HG03025 (cell line): ENCODE measurements at regions not wholly inside any gene's neighbourhood (a gene's known extent, or its start where the extent isn't known, plus 50 kb on each side); places are given as distances from the start of the nearest gene placed in this dataset.

Source experiments
- ATAC-seq: cut with Tn5 transposase; IDR thresholded peaks from one replicate; pipeline ENCODE4 v1.9.1; 2021; ENCODE audit warnings: mild to moderate bottlenecking, moderate library complexity; ENCODE audit not compliant: unreplicated experiment, low FRiP score

DNA sequence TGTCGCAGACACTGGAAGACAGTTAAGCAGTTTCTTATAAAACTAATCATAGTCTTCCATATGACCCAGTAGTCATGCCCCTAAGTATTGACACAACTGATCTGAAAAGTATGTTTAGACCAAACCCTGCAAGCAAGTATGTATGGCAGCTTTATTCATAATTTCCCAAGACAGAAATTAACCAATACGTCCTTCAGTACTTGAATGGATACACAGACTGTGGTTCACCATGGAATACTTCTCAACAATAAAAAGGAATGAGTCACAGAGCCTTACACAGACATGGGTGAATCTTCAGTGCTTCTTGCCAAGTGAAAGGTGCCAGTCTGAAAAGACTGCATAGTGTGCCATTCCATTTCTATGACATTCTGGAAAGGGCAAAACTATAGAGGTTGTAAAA is 50.2 kb upstream of the AKR1E2 start:
- ATAC-seq = no peak

DNA sequence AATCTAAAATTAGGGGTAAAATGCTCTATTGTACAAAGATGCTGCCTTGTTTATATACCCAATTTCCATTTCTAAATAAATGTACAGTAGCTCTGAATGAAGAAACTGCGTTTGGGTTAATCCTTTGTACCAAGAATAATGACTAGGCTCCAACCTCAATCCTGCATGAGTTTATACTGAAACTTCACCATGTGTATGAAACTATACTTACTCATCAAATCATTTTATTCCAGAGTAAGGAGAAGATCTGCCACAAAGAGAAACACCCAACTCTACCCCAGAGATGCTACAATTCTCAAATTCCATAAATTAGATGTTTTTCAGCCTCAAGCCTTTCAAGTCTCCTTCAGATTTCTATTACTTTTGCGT is 53.8 kb upstream of the AKR1E2 start:
- no peak for ATAC-seq

- no peak for ATAC-seq
These were observed 54.3 kb upstream of the AKR1E2 start for GRCh38 chr10:4771554-4772201.

GRCh38 chr10:4770801-4771553 is 55.0 kb upstream of the AKR1E2 start:
- ATAC-seq = no peak

- no peak for ATAC-seq
These were observed 57.6 kb upstream of the AKR1E2 start for GRCh38 chr10:4768416-4768815.

- no peak for ATAC-seq
These were observed 58.8 kb upstream of the AKR1E2 start for GRCh38 chr10:4767033-4767814.

GRCh38 chr10:4766454-4766853 is 59.6 kb upstream of the AKR1E2 start:
- no peak for ATAC-seq

DNA sequence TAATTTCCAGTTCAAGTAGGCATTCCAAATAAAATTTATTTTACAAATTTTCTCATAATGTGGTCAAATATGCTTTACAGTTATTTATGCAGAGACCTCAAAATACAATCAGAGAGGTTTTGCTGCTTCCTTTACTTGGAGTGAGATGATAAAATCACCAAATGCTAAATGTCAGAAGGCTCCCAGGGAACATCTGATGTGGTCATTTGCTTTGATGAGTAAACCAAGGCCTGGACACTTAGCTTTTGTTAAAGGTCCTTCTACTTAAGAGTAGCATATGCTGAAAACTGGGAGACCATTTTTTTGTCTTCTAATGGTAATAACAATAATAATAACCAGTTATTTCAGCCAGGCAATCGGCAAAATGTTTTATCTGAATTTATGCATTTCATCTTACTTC is 60.6 kb upstream of the AKR1E2 start:
- ATAC-seq = no peak

DNA sequence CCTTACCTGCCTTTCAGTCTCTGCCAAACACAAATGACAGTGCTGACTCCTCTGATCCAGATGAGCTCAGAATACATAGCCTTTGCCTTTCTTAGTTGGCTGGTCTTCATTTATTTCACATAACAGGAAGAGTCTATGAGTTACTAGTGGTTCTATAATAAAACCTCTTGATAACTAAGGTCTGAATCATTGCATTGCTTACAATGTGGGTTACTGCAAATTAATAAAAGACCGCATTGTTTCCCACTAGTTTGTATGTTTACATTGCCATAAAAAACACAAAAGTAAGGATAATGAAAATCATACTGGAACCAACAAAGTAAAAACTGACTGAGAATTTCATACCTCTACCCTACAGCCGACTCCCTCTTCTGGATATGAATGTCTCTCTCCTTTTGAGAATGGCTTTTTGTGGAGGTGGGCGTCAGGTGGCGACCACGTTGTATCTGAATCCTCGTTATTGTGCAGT is 62.0 kb upstream of the AKR1E2 start:
- no peak for ATAC-seq

DNA sequence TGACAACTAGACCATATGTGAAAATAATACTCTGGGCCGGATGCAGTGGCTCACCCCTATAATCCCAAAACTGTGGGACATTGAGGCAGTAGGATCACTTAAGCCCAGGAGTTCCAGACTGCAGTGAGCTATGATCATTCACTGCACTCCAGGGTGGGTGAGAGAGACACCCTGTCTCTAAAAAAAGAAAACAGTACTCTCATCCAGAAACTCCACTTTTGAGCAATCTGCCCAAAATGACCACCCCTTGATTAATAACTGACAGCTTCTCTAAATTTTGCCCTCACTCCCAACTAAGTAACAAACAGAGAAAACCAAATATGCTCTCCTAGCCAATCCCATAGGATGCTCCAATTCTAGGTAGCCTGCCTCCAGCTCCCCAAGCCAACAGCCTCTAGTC is 62.5 kb upstream of the AKR1E2 start:
- no peak for ATAC-seq

DNA sequence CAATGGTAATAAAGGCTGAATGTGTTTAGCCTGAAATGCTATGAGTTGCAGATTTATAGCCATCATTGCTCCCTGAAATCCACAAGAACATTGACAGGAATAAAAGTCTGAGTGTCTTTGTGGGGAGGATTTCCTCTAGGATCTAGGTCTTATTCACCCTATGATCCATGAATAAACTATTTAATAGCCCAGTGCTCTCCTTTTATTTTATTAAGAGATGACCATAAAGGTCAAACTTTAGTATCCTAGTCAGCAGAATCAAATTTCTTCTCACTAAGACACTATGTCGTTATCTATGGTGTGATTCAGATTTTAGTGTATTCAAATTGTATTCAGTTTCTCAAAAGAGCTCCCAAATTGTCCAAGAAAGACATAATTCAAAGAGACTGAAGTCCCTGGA is 67.8 kb upstream of the AKR1E2 start:
- no peak for ATAC-seq

DNA sequence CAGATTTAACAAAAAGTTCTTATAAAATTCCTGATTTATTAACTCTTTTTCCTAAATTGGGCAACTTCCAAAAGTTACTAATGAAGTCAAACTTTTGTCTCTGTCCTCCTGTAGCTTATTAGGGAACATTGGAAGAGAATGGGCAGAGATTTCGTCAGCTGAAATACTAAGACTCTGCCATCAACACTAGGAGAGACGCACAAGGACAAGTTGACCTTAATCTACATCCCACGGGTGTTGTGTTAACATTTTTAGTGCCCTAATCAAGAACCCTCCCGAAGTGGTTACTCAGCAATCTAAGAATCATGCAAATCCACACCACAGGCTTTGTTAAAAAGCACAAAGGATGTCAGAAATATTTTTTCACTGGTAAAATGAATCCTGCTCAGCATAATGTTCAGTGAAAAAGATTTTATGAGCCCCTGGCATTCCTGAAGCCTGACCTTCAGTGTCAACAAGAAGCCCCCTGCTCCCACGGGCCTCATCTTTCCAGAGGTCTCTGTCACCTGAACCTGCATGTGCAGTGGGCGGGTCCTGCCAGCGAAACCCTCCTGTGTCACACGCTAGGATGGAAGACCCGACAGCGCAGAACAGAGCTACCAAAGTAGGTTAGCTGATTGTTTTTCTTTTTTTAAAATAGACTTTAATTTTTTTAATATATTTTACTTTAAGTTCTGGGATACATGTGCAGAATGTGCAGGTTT is 70.6 kb upstream of the AKR1E2 start:
- no peak for ATAC-seq

DNA sequence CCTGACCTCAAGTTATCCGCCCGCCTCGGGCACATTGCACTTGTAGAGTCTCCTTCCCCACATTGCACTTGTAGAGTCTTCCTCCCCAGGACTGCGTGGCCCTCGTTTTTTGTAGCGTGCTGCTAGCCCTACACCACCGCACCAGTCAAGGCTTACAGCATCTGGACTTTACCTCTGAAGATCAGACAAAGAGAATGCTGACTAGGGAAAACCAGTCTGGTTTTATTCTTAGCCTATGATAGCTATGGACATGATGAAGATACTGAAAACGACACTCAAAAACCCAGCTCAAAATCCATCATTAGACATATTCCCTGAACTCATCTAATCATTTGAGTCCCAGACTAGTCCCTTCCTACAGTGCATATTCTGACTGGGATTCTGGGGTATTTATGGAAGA is 71.9 kb upstream of the AKR1E2 start:
- no peak for ATAC-seq

DNA sequence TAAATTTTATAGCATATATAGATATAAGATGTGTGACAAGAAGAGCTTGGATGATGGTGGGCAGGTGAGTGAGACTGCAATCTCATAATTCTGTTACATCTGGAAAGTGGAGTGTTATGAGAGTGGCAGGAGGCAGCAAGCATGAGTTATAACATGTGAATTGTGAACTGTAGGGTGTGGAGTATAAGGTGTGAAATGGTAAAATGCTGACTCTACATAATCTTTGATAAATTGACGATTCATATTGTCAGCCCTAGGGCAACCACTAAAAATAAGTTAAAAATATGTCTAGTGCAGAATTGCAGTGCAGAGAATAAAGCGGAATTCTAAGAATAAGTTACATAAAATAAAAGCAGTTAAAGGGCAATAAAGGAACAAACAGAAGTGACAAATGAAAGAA is 74.8 kb upstream of the AKR1E2 start:
- no peak for ATAC-seq

DNA sequence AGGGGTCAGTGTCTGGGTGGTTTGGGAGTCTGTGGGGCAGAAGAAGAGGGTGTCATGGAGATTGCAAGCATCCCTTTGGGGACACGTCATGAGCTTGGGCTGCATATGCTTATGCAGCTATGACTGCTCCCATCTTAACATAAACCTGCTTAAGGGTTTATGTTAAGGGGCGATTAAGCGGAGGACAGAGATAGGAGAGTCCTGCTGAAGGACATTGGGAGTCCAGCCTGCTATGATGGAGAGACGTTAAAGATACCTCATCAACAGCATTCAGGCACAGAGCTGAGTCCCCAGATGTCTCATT is 76.8 kb upstream of the AKR1E2 start:
- ATAC-seq = no peak

DNA sequence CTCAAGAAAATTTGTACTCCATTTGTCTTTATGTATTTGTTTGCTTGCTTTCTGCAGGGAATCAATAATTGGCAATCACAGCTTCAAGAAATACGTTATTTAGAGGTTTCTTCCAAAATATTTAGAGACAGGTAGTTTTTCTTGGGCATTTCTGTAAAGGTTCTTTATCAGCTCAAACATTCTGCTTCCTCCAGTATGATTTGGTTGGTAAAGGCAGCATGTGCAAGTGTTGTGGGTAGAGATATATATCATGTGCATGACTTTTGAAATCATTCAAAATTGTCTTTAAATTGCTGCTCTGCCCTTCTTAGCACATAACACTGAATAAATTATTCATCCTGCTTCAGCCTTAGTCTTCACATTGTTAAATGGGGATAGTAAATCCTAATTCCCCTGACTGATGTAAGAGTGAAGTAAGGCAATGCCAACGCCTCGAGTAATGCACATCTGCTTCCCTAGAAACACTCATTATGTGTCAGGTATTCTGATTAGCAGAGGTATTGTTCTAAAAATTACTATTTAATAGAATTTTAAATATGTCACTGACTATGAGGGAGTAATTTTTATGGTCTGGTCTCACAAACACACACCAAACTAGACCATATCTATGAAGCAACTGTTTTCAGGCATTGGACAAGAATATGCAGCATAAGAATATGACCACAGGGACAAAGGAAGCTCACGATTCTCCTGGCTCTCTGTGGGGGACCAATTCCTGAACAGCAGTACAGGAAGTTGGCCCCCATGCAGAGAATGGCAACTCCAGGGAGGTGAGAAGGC is 77.3 kb upstream of the AKR1E2 start:
- ATAC-seq = no peak

DNA sequence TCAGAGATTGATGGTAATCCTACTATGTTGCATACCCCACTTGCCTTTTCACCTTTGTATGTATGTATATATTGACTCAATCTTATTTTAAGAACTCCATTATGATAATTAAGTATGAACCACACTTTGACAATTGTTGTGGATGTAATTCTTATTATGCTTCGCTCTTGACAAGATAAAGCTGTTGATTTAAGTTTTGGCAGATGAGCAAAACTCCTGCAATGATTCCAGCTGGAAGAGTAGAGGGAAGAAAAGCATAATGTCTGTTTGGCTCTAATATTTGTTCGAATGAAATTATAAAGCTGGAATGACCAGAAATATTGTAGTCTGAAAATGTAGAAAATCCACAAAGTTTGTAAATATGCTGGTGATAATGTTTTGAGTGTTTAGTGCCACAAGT is 83.8 kb upstream of the AKR1E2 start:
- ATAC-seq = no peak

DNA sequence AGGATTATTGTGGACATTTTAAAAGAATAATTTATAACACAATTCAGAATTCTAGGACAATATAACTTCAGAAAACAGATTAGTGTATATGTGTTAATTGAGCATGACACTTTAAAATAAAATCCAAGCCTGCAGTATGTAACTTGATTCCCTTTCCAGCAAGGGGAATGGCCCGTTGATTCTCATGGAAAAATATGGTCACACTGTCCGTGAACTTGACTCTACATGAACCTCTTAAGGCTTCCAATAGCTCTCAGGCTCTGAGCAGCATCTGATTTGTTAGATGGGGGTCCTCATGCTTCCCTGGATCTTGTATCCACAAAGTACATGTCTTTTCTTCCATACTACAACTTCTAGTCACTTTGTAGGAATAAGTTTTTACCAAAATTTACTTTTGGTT is 85.5 kb upstream of the AKR1E2 start:
- no peak for ATAC-seq

GRCh38 chr10:4736608-4737007 is 89.4 kb upstream of the AKR1E2 start:
- ATAC-seq = no peak

GRCh38 chr10:4736183-4736582 is 89.8 kb upstream of the AKR1E2 start:
- ATAC-seq = no peak
